ENCODE measurements at regions not wholly inside any gene's neighbourhood (a gene's known extent, or its start where the extent isn't known, plus 50 kb on each side); places are given as distances from the start of the nearest gene placed in this dataset.

DNA sequence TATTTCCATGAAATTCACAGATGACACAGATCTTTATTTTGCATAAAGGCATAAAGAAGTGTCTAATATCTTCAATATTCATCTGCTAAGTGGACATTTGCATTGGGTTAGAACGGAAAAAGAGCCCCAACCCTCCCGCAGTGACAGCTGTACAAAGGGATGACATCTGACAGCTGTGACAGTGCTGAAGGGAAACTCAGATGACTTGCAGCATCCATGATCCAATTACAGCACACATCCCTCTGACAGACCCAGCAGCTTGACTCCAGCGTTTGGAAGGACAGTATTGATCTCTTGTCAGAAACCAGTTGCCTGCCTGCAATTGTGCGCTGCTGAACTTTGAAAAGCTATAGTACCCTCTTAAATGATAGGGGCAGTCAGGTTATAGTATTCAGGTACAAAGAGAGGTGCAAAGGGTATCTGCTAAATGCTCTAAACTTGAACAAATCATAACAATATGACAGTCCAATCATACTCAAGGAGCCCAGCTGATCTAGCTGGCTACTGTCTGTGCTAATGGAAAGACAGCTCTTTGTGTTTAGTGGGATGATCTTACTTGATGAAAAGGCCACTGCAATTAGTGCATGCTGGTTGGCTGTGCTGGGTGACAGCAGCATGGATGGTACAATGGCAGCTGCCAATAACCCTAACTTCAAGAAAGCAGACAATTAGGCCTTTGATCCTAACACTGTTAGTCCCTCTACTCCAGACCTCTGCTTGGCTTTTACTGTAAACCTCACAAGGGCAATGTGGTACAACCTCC lies 599.2 kb downstream of the NR4A2 start:
- H3K23me2 ChIP-seq (ENCODE audit: insufficient read length, low read depth, low read length, poor library complexity, severe bottlenecking), result no peaks in the 10 kb centered on the region
- H3K9ac ChIP-seq (ENCODE audit: extremely low read depth, insufficient read length, low read length), result no peak overlapping the region
- Mint-ChIP-seq H3K4me3 (no peak overlapping the region), H3K9me3 (no peaks in the 10 kb centered on the region), H3K27me3 (ENCODE audit: low read depth) (no peaks in the 10 kb centered on the region), H3K4me1 (peaks cover 29% of the 10 kb centered on the region in 2 experiments), H3K36me3 (ENCODE audit: insufficient read depth in 1 of 3, low read depth in 3 of 3) (no peaks in the 10 kb centered on the region), H3K27ac (no peak overlapping the region; a peak in 1 of 7 replicates)
- H2BK120ac ChIP-seq (ENCODE audit: low read depth, low read length, poor library complexity, severe bottlenecking), result no peak overlapping the region
- H2BK15ac ChIP-seq (ENCODE audit: low read depth, low read length), result no peak overlapping the region
- no peak overlapping the region for H2AK5ac ChIP-seq (ENCODE audit: insufficient read length, low read length)
- no peaks in the 10 kb centered on the region for H3K79me1 ChIP-seq (ENCODE audit: insufficient read depth, low read depth, low read length, poor library complexity, severe bottlenecking)
- H3K18ac ChIP-seq (ENCODE audit: insufficient read length, low read depth, low read length), result no peak overlapping the region
- no peak overlapping the region for H4K91ac ChIP-seq (ENCODE audit: insufficient read length, low read depth, low read length)
- no peak overlapping the region for H3K27ac ChIP-seq (ENCODE audit: insufficient read length, low read depth, low read length)
- no peaks in the 10 kb centered on the region for H3K9me3 ChIP-seq (ENCODE audit: control insufficient read depth, low read depth, low read length)
- H3K23ac ChIP-seq (ENCODE audit: insufficient read length, low read depth, low read length), result no peak overlapping the region
- no peak overlapping the region for H3K4ac ChIP-seq (ENCODE audit: low read depth, low read length)
- no peak overlapping the region for H3K56ac ChIP-seq (ENCODE audit: insufficient read length, low read depth, low read length)
- no peak for DNase-seq
- H4K8ac ChIP-seq (replicated peaks; ENCODE audit: insufficient read length, low read depth, low read length), result no peak overlapping the region
- TF ChIP-seq, protein P1, sequence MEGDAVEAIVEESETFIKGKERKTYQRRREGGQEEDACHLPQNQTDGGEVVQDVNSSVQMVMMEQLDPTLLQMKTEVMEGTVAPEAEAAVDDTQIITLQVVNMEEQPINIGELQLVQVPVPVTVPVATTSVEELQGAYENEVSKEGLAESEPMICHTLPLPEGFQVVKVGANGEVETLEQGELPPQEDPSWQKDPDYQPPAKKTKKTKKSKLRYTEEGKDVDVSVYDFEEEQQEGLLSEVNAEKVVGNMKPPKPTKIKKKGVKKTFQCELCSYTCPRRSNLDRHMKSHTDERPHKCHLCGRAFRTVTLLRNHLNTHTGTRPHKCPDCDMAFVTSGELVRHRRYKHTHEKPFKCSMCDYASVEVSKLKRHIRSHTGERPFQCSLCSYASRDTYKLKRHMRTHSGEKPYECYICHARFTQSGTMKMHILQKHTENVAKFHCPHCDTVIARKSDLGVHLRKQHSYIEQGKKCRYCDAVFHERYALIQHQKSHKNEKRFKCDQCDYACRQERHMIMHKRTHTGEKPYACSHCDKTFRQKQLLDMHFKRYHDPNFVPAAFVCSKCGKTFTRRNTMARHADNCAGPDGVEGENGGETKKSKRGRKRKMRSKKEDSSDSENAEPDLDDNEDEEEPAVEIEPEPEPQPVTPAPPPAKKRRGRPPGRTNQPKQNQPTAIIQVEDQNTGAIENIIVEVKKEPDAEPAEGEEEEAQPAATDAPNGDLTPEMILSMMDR (conservative IDR thresholded peaks at IDR 0.05), result no peak
- no peak overlapping the region for H4K5ac ChIP-seq (ENCODE audit: insufficient read length, low read depth, low read length)
- no peak overlapping the region for H2BK5ac ChIP-seq (ENCODE audit: insufficient read length, low read length)
- WGBS (ENCODE audit: extremely low coverage, insufficient read length, low lambda C conversion rate), result no CpG with 5 or more reads among the region's 4 CpGs
- H4K20me1 ChIP-seq (ENCODE audit: control insufficient read depth, insufficient read depth, insufficient read length), result no peaks in the 10 kb centered on the region
- no peak overlapping the region for H2BK20ac ChIP-seq (ENCODE audit: low read depth, low read length, poor library complexity, severe bottlenecking)
- no peak overlapping the region for H3K14ac ChIP-seq (ENCODE audit: insufficient read depth, low read length)
- no peaks in the 10 kb centered on the region for H3K27me3 ChIP-seq (ENCODE audit: insufficient read depth, low read length)
- no peaks in the 10 kb centered on the region for H3K79me2 ChIP-seq (ENCODE audit: insufficient read depth, low read length)
- H3T11ph ChIP-seq (ENCODE audit: low read length), result no peak overlapping the region
- H2BK12ac ChIP-seq (ENCODE audit: insufficient read length, low read depth, low read length), result no peak overlapping the region
- H2AFZ ChIP-seq (ENCODE audit: low read length), result no peak overlapping the region
- H3K4me1 ChIP-seq (ENCODE audit: insufficient read depth, low read length), result peaks cover 8% of the 10 kb centered on the region
- H3K4me2 ChIP-seq (ENCODE audit: insufficient read depth, insufficient read length, low read length), result no peak overlapping the region

Measured in H9 (cell line).